Caco-2 (cell line): ENCODE measurements at regions not wholly inside any gene's neighbourhood (a gene's known extent, or its start where the extent isn't known, plus 50 kb on each side); places are given as distances from the start of the nearest gene placed in this dataset.
"Not testable (repeated sequence)": the region's sequence is repeated elsewhere in the genome, so short reads cannot be mapped to it uniquely, and the experiment has no call there.

Source experiments
- BruUV-seq: library from RNA; stranded (reverse); fragments of 400-500 nt; replicated peaks from 2 replicates; lab custom pipeline; 2021; lab: Mats Ljungman, UMichigan
- CTCF ChIA-PET: fragments of 300-600 bp; sonication (Branson Sonifier 250); formaldehyde crosslinking; loops from one replicate; lab custom pipeline; 2022; ENCODE audit warnings: antibody characterized with exemption; lab: Charles Lee
- POLR2A ChIA-PET: fragments of 300-600 bp; sonication (Branson Sonifier 250); formaldehyde crosslinking; loops from one replicate; lab custom pipeline; 2022; ENCODE audit warnings: antibody characterized with exemption; lab: Charles Lee
- DNase-seq, 2 experiments: peaks; one replicate each; pipeline versions ENCODE4 v3.0.0 to v3.0.0-alpha.2; 2020 to 2022
- H3K27me3 ChIP-seq: replicated peaks from 2 replicates; pipeline ENCODE4 v1.6.0; 2011; ENCODE audit warnings: low read length; ENCODE audit not compliant: control insufficient read depth, insufficient read depth
- H3K36me3 ChIP-seq: 2 replicates; pipeline ENCODE4 v1.5.1; 2011; ENCODE audit warnings: low read length; ENCODE audit not compliant: control insufficient read depth, insufficient read depth
- H3K4me1 ChIP-seq: fragments of 250-450 bp; sonication (Bioruptor Pico); 2 replicates; pipeline ENCODE4 v1.5.1; 2020; ENCODE audit warnings: mild to moderate bottlenecking
- H3K4me3 ChIP-seq: 2 replicates; pipeline ENCODE4 v1.5.1; 2011; ENCODE audit warnings: low read depth, mild to moderate bottlenecking, control low read depth, low read length
- H3K9me3 ChIP-seq: fragments of 250-450 bp; sonication (Bioruptor Pico); 2 replicates; pipeline ENCODE4 v1.5.1; 2020; ENCODE audit warnings: mild to moderate bottlenecking, moderate library complexity
- H3K27ac Mint-ChIP-seq: one replicate; pipeline ENCODE4 v1.8.0; 2022; ENCODE audit warnings: mixed read lengths; ENCODE audit not compliant: unreplicated experiment
- H3K27me3 Mint-ChIP-seq: one replicate; pipeline ENCODE4 v1.8.0; 2022; ENCODE audit warnings: mixed read lengths; ENCODE audit not compliant: insufficient read depth, unreplicated experiment
- H3K36me3 Mint-ChIP-seq: one replicate; pipeline ENCODE4 v1.8.0; 2022; ENCODE audit warnings: mild to moderate bottlenecking, mixed read lengths; ENCODE audit not compliant: insufficient read depth, unreplicated experiment
- H3K4me1 Mint-ChIP-seq: one replicate; pipeline ENCODE4 v1.8.0; 2022; ENCODE audit warnings: low read depth, mixed read lengths; ENCODE audit not compliant: unreplicated experiment
- H3K4me3 Mint-ChIP-seq: one replicate; pipeline ENCODE4 v1.8.0; 2022; ENCODE audit warnings: mild to moderate bottlenecking, moderate library complexity, mixed read lengths; ENCODE audit not compliant: unreplicated experiment
- H3K9me3 Mint-ChIP-seq: one replicate; pipeline ENCODE4 v1.8.0; 2022; ENCODE audit warnings: mixed read lengths; ENCODE audit not compliant: unreplicated experiment
- CTCF ChIP-seq, 2 experiments: fragments of 200-600 bp in 1 of 2; IDR thresholded peaks; 1 replicate in 1 of 2; 2 replicates in 1 of 2; pipeline versions ENCODE4 v1.5.1 to v1.8.0; 2011 to 2022; ENCODE audit warnings: antibody characterized with exemption in 1 of 2, control low read depth in 1 of 2, inconsistent platforms in 1 of 2, low read depth in 1 of 2, low read length in 1 of 2, mild to moderate bottlenecking in 1 of 2, moderate library complexity in 1 of 2; ENCODE audit not compliant: insufficient read depth in 1 of 2, severe bottlenecking in 1 of 2, unreplicated experiment in 1 of 2
- intact Hi-C: fragments of 100-400 bp; cut with micrococcal nuclease; formaldehyde crosslinking; loops from one replicate; pipeline ENCODE4 v1.10.0; 2022; ENCODE audit not compliant: unreplicated experiment

- BruUV-seq, result not testable (repeated sequence)
These were observed 126.7 kb downstream of the PJA2 start for GRCh38 chr5:109283086-109283485.

GRCh38 chr5:109281136-109281690, 128.6 kb downstream of the PJA2 start:
- Mint-ChIP-seq H3K4me1 (no peaks in the 10 kb centered on the region), H3K36me3 (no peaks in the 10 kb centered on the region), H3K27ac (no peak overlapping the region), H3K27me3 (no peaks in the 10 kb centered on the region), H3K9me3 (peaks cover 27% of the 10 kb centered on the region), H3K4me3 (no peak overlapping the region)
- intact Hi-C loops, result no loop called here
- no TSS peak for BruUV-seq
- POLR2A ChIA-PET, result no interaction called here
- no peaks in the 10 kb centered on the region; the same call in 1 of the 2 replicates for H3K27me3 ChIP-seq
- H3K36me3 ChIP-seq, result no peaks in the 10 kb centered on the region
- no peak for DNase-seq
- no peaks in the 10 kb centered on the region for H3K4me1 ChIP-seq
- no peak for TF ChIP-seq CTCF (IDR thresholded peaks at IDR 0.05; ENCODE audit: insufficient read depth in 1 of 2, low read depth in 1 of 2, low read length in 1 of 2, severe bottlenecking in 1 of 2, unreplicated experiment in 1 of 2)
- peaks cover 7% of the 10 kb centered on the region for H3K9me3 ChIP-seq
- no peak overlapping the region for H3K4me3 ChIP-seq
- CTCF ChIA-PET, result no interaction called here

More at GRCh38 chr5:109283086-109283485, 126.7 kb downstream of the PJA2 start:
- H3K27me3 ChIP-seq, H3K4me3 ChIP-seq, H3K27ac Mint-ChIP-seq, H3K4me1 ChIP-seq, H3K36me3 ChIP-seq, intact Hi-C loops, H3K4me1 Mint-ChIP-seq, CTCF ChIA-PET, POLR2A ChIA-PET, DNase-seq, H3K27me3 Mint-ChIP-seq, H3K4me3 Mint-ChIP-seq, H3K9me3 ChIP-seq, H3K36me3 Mint-ChIP-seq: not testable (repeated sequence)
- peaks cover 34% of the 10 kb centered on the region for H3K9me3 Mint-ChIP-seq

GRCh38 chr5:109278141-109278540, 131.6 kb downstream of the PJA2 start:
- no peak for TF ChIP-seq CTCF (IDR thresholded peaks at IDR 0.05; ENCODE audit: insufficient read depth in 1 of 2, low read depth in 1 of 2, low read length in 1 of 2, severe bottlenecking in 1 of 2, unreplicated experiment in 1 of 2)
- Mint-ChIP-seq H3K27me3 (peaks cover 3% of the 10 kb centered on the region), H3K4me1 (no peaks in the 10 kb centered on the region), H3K9me3 (no peaks in the 10 kb centered on the region), H3K4me3 (no peak overlapping the region), H3K36me3 (no peaks in the 10 kb centered on the region), H3K27ac (no peak overlapping the region)
- H3K4me3 ChIP-seq, result no peak overlapping the region
- no peak for DNase-seq
- intact Hi-C loops, result no loop called here
- ChIA-PET POLR2A (no interaction called here), CTCF (no interaction called here)
- no peaks in the 10 kb centered on the region for H3K4me1 ChIP-seq
- no peaks in the 10 kb centered on the region for H3K36me3 ChIP-seq
- H3K9me3 ChIP-seq, result no peaks in the 10 kb centered on the region
- no TSS peak for BruUV-seq
- no peaks in the 10 kb centered on the region; the same call in 1 of the 2 replicates for H3K27me3 ChIP-seq
